ENCODE measurements at regions not wholly inside any gene's neighbourhood (a gene's known extent, or its start where the extent isn't known, plus 50 kb on each side); places are given as distances from the start of the nearest gene placed in this dataset.

- TF ChIP-seq CTCF (IDR thresholded peaks at IDR 0.05; ENCODE audit: low read depth, low read length) (no peak), EZH2phosphoT487 (IDR thresholded peaks at IDR 0.05; ENCODE audit: low read depth) (no peak)
Measured at GRCh38 chr18:32877371-32877770, 104.5 kb upstream of the KLHL14 start.

Data from OCI-LY3 (cell line).